H1 (cell line): ENCODE measurements at regions not wholly inside any gene's neighbourhood (a gene's known extent, or its start where the extent isn't known, plus 50 kb on each side); places are given as distances from the start of the nearest gene placed in this dataset.

Experiments
- CTCF ChIP-seq, 3 experiments: IDR thresholded peaks; 1 replicate in 2 of 3; 2 replicates in 1 of 3; pipeline versions ENCODE4 v1.5.1 to v1.6.1; 2011; ENCODE audit warnings: low read length in 3 of 3, mild to moderate bottlenecking in 3 of 3, inconsistent platforms in 2 of 3, low read depth in 1 of 3, moderate library complexity in 1 of 3; ENCODE audit not compliant: insufficient read depth in 1 of 3; ENCODE audit errors: control extremely low read depth in 1 of 3
- POLR2AphosphoS5 ChIP-seq: IDR thresholded peaks from 2 replicates; pipeline ENCODE4 v1.6.1; 2011; ENCODE audit warnings: low read depth, low read length
- RNF2 ChIP-seq: fragments of 200-900, 300-1000 bp; sonication (generic); IDR thresholded peaks from 2 replicates; pipeline ENCODE4 v1.7.1; 2016; ENCODE audit warnings: borderline replicate concordance, low read depth, mild to moderate bottlenecking, antibody characterized with exemption, low read length; ENCODE audit not compliant: poor library complexity, severe bottlenecking; ENCODE audit errors: missing control alignments
- RXRA ChIP-seq: IDR thresholded peaks from 2 replicates; pipeline ENCODE4 v1.6.1; 2011; ENCODE audit warnings: low read depth, mild to moderate bottlenecking, low read length, moderate library complexity; ENCODE audit not compliant: insufficient read depth
- SIRT6 ChIP-seq: IDR thresholded peaks from one replicate; pipeline ENCODE4 v1.7.1; 2012; ENCODE audit warnings: low read length, inconsistent platforms
- TAF1 ChIP-seq: IDR thresholded peaks from 2 replicates; pipeline ENCODE4 v1.6.1; 2011; ENCODE audit warnings: mild to moderate bottlenecking, low read depth, low read length
- YY1 ChIP-seq: IDR thresholded peaks from 2 replicates; pipeline ENCODE4 v1.6.1; 2011; ENCODE audit warnings: low read depth, mild to moderate bottlenecking, low read length

DNA sequence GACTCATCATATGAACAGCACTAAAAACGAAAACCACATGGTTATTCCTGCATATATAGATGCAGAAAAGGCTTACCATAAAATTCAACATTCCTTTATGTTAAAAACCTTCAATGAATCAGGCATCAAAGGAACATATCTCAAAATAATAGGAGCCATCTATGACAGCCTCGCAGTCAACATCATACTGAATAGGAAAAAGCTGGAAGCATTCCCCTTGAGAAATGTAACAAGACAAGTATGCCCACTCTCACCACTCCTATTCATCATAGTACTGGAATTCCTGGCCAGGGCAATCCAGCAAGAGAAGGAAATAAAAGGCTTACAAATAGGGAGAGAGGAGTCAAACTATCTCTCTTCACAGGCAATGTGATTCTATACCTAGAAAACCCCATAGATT is 179.6 kb upstream of the HTR2A start:
- no peak for TF ChIP-seq TAF1
- TF ChIP-seq CTCF (IDR thresholded peaks at IDR 0.05; ENCODE audit: control extremely low read depth in 1 of 3, insufficient read depth in 1 of 3, low read depth in 1 of 3, low read length in 3 of 3), result no peak
- no peak for TF ChIP-seq POLR2AphosphoS5
- TF ChIP-seq YY1, result no peak
- TF ChIP-seq RXRA, result no peak
- no peak for TF ChIP-seq SIRT6
- no peak for TF ChIP-seq RNF2
